GM12874 (cell line): ENCODE measurements at regions not wholly inside any gene's neighbourhood (a gene's known extent, or its start where the extent isn't known, plus 50 kb on each side); places are given as distances from the start of the nearest gene placed in this dataset.

Source experiments
- CTCF ChIP-seq: IDR thresholded peaks from 2 replicates; pipeline ENCODE4 v1.5.1; 2011; ENCODE audit warnings: low read depth, mild to moderate bottlenecking, control low read depth, low read length, moderate library complexity; ENCODE audit not compliant: insufficient read depth

GRCh38 chr15:77732514-77733335, 100.0 kb upstream of the LINGO1 start:
- no peak for TF ChIP-seq CTCF

GRCh38 chr15:77731945-77732344, 99.2 kb upstream of the LINGO1 start:
- TF ChIP-seq CTCF: no peak

GRCh38 chr15:77731067-77731466, 98.4 kb upstream of the LINGO1 start:
- TF ChIP-seq CTCF: no peak

GRCh38 chr15:77727635-77728304, 95.1 kb upstream of the LINGO1 start:
- TF ChIP-seq CTCF: no peak

GRCh38 chr15:77724715-77725114, 92.0 kb upstream of the LINGO1 start:
- no peak for TF ChIP-seq CTCF

GRCh38 chr15:77723756-77724155, 91.0 kb upstream of the LINGO1 start:
- no peak for TF ChIP-seq CTCF

GRCh38 chr15:77722759-77723460, 90.2 kb upstream of the LINGO1 start:
- no peak for TF ChIP-seq CTCF
